ENCODE measurements at regions not wholly inside any gene's neighbourhood (a gene's known extent, or its start where the extent isn't known, plus 50 kb on each side); places are given as distances from the start of the nearest gene placed in this dataset.

DNA sequence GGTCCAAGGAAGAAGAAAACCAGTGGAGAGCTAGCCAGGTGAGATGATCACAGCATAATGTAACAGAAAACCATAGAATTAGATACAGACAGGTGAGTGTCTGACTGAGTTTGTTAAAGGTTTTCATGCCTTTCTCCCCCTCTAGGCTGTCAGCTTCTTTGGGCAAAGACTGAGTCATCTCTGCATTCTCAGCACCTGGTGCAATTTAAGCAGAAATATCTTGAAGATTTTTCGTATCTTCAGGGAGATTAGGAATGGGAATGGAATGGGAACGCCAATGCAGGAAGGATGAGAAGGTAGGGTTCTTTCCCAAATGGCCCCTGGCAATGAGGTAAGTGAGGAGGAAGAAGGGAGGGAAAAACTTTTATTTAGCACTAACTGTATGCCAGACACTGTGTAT is 122.0 kb upstream of the SLC7A14 start:
- intact Hi-C loops (cut with DNase I): no loop called here
- TF ChIP-seq, protein P1, sequence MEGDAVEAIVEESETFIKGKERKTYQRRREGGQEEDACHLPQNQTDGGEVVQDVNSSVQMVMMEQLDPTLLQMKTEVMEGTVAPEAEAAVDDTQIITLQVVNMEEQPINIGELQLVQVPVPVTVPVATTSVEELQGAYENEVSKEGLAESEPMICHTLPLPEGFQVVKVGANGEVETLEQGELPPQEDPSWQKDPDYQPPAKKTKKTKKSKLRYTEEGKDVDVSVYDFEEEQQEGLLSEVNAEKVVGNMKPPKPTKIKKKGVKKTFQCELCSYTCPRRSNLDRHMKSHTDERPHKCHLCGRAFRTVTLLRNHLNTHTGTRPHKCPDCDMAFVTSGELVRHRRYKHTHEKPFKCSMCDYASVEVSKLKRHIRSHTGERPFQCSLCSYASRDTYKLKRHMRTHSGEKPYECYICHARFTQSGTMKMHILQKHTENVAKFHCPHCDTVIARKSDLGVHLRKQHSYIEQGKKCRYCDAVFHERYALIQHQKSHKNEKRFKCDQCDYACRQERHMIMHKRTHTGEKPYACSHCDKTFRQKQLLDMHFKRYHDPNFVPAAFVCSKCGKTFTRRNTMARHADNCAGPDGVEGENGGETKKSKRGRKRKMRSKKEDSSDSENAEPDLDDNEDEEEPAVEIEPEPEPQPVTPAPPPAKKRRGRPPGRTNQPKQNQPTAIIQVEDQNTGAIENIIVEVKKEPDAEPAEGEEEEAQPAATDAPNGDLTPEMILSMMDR (IDR thresholded peaks at IDR 0.05): no peak
- WGBS, 2 donors: 69 to 77% methylated on average over 2 of the region's 2 CpGs

GRCh38 chr3:170705131-170705530 is 119.3 kb upstream of the SLC7A14 start:
- FAIRE-seq (no peak), ATAC-seq (no peak), DNase-seq (no peak)
- no peaks in the 10 kb centered on the region for H3K27me3 ChIP-seq
- intact Hi-C loops (cut with DNase I): no loop called here
- no peak overlapping the region for H3K27ac ChIP-seq
- TF ChIP-seq, protein P1 (IDR thresholded peaks at IDR 0.05): no peak
- H3K4me1 ChIP-seq: no peaks in the 10 kb centered on the region
- no peaks in the 10 kb centered on the region for H3K9me3 ChIP-seq
- no peak overlapping the region for H3K4me3 ChIP-seq
- no peaks in the 10 kb centered on the region for H3K36me3 ChIP-seq
- WGBS, 2 donors: 80 to 81% methylated on average over 5 of the region's 5 CpGs

More for the DNA sequence above, 122.0 kb upstream of the SLC7A14 start:
- ATAC-seq (no peak), FAIRE-seq (no peak), DNase-seq (no peak)
- Histone ChIP-seq H3K27ac (no peak overlapping the region), H3K36me3 (no peaks in the 10 kb centered on the region), H3K9me3 (no peaks in the 10 kb centered on the region), H3K4me1 (no peaks in the 10 kb centered on the region), H3K27me3 (no peaks in the 10 kb centered on the region), H3K4me3 (no peak overlapping the region)

- no peak overlapping the region for H3K27ac ChIP-seq
- TF ChIP-seq, protein P1 (IDR thresholded peaks at IDR 0.05): no peak
- ATAC-seq (peak in 1 of 4 donors; percentile 22), FAIRE-seq (no peak), DNase-seq (no peak)
- whole genome bisulfite sequencing, 2 donors: 91 to 95% methylated on average over 1 of the region's 1 CpG
- no peaks in the 10 kb centered on the region for H3K27me3 ChIP-seq
- no peaks in the 10 kb centered on the region for H3K4me1 ChIP-seq
- no peaks in the 10 kb centered on the region for H3K9me3 ChIP-seq
- no peaks in the 10 kb centered on the region for H3K36me3 ChIP-seq
- intact Hi-C loops (cut with DNase I): no loop called here
- H3K4me3 ChIP-seq: no peak overlapping the region
These were observed 117.3 kb upstream of the SLC7A14 start for GRCh38 chr3:170703121-170703588.

DNA sequence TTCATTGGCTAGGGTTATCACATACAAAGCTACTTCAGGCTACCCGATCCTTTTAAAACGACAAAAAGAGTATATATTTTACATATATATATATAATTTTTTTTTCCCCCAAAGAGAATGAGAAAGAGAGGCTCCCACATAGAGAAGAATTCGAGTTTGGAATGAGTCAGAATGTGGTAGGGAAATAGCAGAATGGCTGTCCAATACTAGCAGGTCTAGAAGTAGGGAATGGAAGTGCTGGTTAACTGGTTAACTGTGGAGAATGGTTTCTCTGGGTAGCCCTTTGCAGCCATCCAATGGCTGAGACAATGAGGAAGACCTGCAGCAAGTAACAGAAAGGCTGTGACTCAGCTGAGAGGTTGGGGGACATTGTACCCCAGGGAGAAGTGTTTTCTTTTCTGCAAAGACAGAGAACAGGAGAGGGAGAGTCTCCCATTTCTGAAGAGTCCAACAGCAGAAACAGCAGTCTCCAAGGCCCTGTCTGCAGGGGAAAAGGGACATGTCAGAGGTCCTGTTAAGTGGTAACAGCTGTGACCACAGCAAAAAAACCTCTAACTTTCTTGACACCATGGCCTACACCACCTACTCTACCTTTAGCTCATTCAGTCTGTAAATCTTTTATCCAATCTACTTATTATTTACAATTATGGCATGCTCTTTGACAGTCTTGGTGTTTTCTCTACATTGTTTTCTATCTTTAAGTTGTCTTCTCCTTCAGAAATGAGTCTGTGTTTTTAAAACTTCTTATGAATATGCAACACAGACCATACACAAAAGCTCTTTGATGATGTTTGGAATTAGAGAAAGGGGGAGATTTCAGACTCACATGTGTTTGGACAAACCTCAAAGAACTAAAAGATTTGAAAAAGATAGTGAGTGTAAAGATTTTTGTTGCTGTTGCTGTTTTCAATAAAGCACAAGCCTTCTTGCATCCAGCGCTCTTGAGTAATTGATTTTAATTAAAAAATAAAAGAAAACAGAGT is 116.1 kb upstream of the SLC7A14 start:
- Histone ChIP-seq H3K36me3 (no peaks in the 10 kb centered on the region), H3K27ac (no peak overlapping the region), H3K4me3 (no peak overlapping the region), H3K9me3 (no peaks in the 10 kb centered on the region), H3K27me3 (no peaks in the 10 kb centered on the region), H3K4me1 (no peaks in the 10 kb centered on the region)
- intact Hi-C loops (cut with DNase I): no loop called here
- DNase-seq: no peak
- 77 to 81% methylated on average over 4 of the region's 4 CpGs for WGBS, 2 donors
- no peak for ATAC-seq
- TF ChIP-seq, protein P1 (IDR thresholded peaks at IDR 0.05): no peak
- FAIRE-seq: no peak

GRCh38 chr3:170700054-170700404 is 114.2 kb upstream of the SLC7A14 start:
- 94 to 100% methylated on average over 1 of the region's 1 CpG for WGBS, 2 donors
- FAIRE-seq: no peak

More at GRCh38 chr3:170700054-170700404, 114.2 kb upstream of the SLC7A14 start:
- intact Hi-C loops (cut with DNase I): no loop called here
- DNase-seq: no peak
- Histone ChIP-seq H3K27ac (no peak overlapping the region), H3K4me1 (no peaks in the 10 kb centered on the region), H3K27me3 (no peaks in the 10 kb centered on the region), H3K36me3 (no peaks in the 10 kb centered on the region), H3K9me3 (no peaks in the 10 kb centered on the region), H3K4me3 (no peak overlapping the region)
- TF ChIP-seq, protein P1 (IDR thresholded peaks at IDR 0.05): no peak
- ATAC-seq: no peak
